Inflammatory macrophage (primary cell): ENCODE measurements at regions not wholly inside any gene's neighbourhood (a gene's known extent, or its start where the extent isn't known, plus 50 kb on each side); places are given as distances from the start of the nearest gene placed in this dataset.

Experiments
- DNase-seq, 2 donors: peaks; one replicate each; pipeline ENCODE4 v3.0.0-alpha.2; 2020 to 2022

- no peak for DNase-seq
Measured at GRCh38 chr6:21523652-21524051, 69.9 kb upstream of the SOX4 start.

GRCh38 chr6:21524201-21524600 lies 69.3 kb upstream of the SOX4 start:
- no peak for DNase-seq

- DNase-seq = no peak
Measured at GRCh38 chr6:21526974-21527373, 66.6 kb upstream of the SOX4 start.

GRCh38 chr6:21527731-21528130 lies 65.8 kb upstream of the SOX4 start:
- DNase-seq = no peak

GRCh38 chr6:21529431-21529830 lies 64.1 kb upstream of the SOX4 start:
- DNase-seq = no peak

GRCh38 chr6:21531393-21531792 lies 62.2 kb upstream of the SOX4 start:
- DNase-seq = no peak

GRCh38 chr6:21533678-21534077 lies 59.9 kb upstream of the SOX4 start:
- no peak for DNase-seq

GRCh38 chr6:21536280-21536766 lies 57.2 kb upstream of the SOX4 start:
- DNase-seq = no peak

GRCh38 chr6:21537637-21538036 lies 55.9 kb upstream of the SOX4 start:
- DNase-seq = no peak

- no peak for DNase-seq
Measured at GRCh38 chr6:21538186-21538798, 55.3 kb upstream of the SOX4 start.

- DNase-seq = no peak
Measured at GRCh38 chr6:21539621-21540100, 53.9 kb upstream of the SOX4 start.
